ENCODE measurements at regions not wholly inside any gene's neighbourhood (a gene's known extent, or its start where the extent isn't known, plus 50 kb on each side); places are given as distances from the start of the nearest gene placed in this dataset.
"Not testable (repeated sequence)": the region's sequence is repeated elsewhere in the genome, so short reads cannot be mapped to it uniquely, and the experiment has no call there.

- DNase-seq: no peak
Measured at GRCh38 chr5:162811071-162811470, 626.3 kb upstream of the CCNG1 start.

DNA sequence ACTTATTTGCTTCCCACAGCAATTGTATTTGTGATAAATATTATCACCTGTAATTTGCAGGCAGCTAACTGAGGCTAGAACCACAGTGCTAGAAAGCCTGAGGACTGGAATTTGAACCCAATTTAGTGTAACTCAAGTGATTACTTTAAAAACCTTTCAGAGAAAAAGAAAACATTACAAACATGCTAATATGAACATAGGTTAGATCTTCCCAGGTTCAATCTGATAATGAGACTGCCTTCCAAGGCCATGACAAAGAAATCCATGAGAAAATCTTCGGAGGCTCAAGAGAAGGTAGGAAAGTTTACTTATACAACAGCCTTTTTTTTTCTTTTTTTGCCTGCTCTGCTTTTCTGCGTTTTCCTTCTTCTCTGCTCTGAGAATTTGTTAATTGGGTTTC, 620.6 kb upstream of the CCNG1 start:
- DNase-seq: no peak

- no peak for DNase-seq
Measured at GRCh38 chr5:162817364-162817763, 620.0 kb upstream of the CCNG1 start.

- not testable (repeated sequence) for DNase-seq
Measured at GRCh38 chr5:162821664-162822063, 615.7 kb upstream of the CCNG1 start.

- no peak for DNase-seq
Measured at GRCh38 chr5:162824360-162824759, 613.0 kb upstream of the CCNG1 start.

DNA sequence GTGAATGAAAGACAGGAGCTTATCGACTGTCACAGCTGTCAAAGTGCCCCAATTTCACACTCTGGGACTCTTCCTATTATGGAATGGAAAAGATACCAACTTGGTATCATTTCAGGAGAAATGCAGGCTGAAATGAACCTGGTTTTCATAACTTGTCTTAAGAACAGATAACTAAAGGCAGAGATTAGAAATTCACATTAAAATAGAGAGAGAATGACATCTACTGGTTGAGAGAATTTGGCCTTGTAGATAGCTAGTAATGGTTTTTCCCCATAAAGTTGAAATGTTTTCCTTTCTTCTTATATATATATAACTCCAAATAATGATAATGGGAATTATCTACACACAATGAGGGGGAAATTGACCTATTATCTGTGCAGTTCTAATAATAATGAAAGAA, 600.2 kb upstream of the CCNG1 start:
- no peak for DNase-seq

DNA sequence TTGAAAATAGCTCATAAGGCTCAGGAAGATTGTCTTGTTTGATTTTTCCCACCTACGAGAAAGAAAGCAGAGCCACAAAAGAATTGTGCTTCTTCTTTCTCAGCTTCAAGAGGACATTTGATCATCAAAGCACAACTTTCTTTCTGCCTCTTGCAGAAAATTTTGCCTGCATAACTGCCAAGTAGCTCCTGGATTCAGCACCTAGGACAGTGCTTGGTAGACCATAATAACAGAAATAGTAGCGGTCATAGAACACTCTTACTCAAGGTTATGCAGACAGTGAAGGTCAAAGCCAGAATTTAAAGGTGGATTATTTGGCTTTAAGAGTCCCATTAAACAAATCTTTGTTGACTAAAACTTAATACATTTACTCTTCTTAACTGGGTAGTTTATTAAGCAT, 594.7 kb upstream of the CCNG1 start:
- DNase-seq: no peak

GRCh38 chr5:162852134-162852533, 585.3 kb upstream of the CCNG1 start:
- DNase-seq: no peak

- no peak for DNase-seq
Measured at GRCh38 chr5:162858770-162859169, 578.6 kb upstream of the CCNG1 start.

- DNase-seq: no peak
Measured at GRCh38 chr5:162870966-162871365, 566.4 kb upstream of the CCNG1 start.

DNA sequence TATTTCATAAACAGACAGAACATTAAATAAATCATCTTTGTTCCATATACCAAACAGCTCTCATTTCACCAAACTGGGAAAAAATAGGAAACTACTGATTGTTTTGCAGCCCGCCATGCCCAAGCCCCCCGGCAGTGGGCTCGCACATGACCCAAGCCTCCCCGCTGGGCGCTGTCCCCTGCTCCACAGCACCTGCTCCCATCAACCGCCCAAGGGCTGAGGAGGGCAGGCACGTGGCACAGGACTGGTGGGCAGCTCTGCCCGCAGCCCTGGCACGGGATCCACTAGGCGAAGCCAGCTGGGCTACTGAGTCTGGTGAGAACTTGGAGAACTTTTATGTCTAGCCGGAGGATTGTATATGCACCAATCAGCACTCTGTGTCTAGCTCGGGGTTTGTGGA, 554.8 kb upstream of the CCNG1 start:
- DNase-seq: no peak

DNA sequence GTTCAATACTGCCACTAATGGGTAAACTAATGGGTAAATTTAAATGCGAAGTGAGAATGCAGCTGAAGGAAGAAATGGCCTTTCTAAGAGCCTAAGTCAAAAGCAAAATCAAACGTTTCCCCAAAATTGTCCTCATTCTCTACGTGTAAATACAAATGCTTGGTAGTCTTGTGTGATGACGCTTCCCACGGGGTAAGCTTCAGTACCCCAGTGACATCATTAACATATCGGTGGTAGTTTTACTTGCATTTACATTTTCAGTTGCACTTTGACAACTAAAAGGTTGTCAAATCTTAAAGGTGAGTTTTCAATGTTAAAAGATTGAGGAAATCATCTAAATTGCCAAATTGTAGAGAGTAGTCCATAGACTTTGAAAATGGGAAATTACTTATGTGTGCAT, 550.7 kb upstream of the CCNG1 start:
- DNase-seq: no peak

DNA sequence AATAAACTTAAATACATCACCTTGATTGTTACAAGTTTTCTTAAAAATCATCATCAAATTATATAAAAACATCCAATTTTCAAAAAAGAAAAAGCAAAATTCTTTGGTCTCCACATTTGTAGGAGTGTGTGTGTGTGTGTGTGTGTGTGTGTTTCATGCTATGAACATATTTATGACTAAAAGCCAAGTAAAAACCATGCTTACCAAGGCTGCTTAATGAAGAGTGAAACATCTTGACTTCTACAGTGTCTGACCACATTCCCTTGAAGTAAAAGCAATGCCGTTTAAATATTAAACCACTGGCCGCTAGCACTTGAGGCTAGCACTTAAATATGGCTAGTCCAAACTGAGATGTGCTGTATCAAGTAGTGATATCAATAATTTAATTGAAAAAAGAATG, 549.1 kb upstream of the CCNG1 start:
- no peak for DNase-seq

- no peak for DNase-seq
Measured at GRCh38 chr5:162911873-162912272, 525.5 kb upstream of the CCNG1 start.

DNA sequence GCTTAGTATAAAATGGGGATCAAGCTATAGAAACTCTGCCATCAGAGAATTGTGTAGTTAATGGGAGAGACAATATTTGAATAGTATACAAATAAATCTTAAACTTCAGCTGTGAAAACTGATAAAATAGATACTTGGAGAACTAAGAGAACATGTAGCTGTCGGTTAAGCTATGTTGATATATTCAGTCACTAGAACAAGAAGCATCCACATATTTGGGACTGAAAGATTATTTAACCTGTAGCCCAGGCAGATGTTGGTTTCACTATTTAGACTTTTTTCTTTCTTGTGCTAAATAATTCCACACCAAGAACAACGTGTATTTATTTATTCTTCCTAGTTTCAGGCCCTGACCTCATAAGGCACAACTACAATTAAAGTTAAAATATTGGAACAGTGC, 521.0 kb upstream of the CCNG1 start:
- no peak for DNase-seq

DNA sequence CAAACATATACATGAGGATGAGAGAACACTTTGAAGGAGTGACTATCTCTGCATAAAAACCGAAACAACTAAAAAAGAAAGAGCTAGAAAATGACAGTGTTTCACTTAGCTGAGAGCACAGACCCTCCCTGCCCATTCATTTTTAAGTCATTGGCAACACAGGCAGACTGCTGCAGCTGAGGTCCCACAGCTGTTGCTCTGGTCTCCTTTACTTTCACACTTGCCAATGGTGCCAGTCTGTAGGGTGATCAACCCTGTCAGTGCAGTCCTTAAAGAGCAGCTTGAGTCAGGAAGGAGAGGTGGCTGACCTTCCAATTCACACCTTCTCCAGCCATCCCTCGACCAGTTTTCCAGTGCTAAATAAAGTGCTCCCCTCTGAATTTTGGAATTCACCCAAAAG, 508.3 kb upstream of the CCNG1 start:
- no peak for DNase-seq

- DNase-seq: no peak
Measured at GRCh38 chr5:162931501-162931900, 505.9 kb upstream of the CCNG1 start.

- DNase-seq: no peak
Measured at GRCh38 chr5:162939991-162940390, 497.4 kb upstream of the CCNG1 start.

DNA sequence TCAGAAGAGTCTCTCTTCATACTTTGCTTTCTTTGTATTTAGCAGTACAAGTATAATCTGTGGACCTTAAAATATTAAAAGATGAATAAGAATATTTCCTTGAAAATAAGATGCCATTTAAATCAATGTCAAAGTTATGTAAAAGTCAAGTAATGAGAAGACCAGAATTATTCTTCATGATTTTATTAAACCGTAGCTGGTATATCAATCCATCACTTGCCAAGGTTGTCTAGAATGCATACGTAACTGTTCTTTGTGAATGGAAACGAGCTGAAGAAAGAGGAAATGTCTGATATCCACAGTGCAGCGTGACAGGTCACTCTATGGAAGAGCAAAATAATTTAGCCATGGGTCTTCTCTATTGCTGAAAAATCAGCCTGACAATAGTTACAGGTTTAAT, 488.7 kb upstream of the CCNG1 start:
- DNase-seq: no peak

DNA sequence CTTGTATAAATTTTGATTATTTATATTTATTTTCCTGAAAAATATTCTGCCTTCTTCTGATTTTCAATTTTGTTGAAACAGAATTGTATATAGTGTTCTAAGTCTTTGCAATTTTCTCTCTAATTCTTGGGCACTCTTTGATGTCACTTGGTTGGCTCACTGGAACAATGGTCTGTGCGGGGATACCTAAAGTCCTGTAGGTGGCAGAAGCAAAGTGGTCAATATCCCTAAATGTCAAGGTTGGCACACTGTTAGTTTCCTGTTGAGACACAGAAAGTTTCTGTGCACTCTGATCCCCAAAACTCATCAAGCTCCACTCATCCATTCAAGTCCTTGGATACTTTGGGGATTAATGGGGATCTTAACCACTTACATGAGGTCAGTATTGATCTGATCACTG, 480.8 kb upstream of the CCNG1 start:
- DNase-seq: no peak

DNA sequence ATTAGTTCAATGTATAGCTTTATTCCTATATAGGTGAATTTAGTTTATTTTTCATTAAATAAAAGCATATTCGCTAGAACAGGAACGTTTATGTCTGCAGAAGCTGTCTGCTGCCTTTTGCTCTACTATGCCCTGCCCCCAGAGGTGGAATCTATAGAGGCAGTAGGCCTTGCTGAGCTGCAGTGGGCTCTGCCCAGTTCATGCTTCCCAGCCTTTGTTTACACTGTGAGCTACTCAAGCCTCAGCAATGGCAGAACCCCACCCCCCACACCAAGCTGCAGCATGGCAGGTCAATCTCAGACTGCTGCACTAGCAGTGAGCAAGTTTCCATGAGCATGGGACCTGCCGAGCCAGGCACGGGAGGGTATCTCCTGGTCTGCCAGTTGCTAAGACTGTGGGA, 473.3 kb upstream of the CCNG1 start:
- not testable (repeated sequence) for DNase-seq

- DNase-seq: no peak
Measured at GRCh38 chr5:162990063-162990462, 447.3 kb upstream of the CCNG1 start.

GRCh38 chr5:162990856-162991497, 446.4 kb upstream of the CCNG1 start:
- DNase-seq: no peak

GRCh38 chr5:162995568-162995967, 441.8 kb upstream of the CCNG1 start:
- no peak for DNase-seq

DNA sequence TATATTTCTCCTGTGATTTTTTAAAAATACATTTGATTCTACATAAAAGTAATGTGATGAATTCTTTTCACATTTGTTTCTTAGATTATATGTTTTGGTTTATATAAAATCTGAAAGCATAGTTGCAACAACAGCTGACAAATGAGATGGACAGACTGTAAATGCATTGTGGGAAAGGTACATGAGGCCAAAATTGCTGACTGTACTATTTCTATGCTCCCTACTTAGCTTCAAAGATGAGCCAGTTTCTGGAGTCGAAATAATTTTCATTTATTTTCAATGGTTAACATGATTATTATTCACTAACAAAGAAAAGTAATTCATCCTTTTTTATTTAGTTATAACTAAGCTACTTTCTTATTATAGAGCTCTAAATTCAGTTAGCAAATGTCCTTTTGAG, 441.3 kb upstream of the CCNG1 start:
- DNase-seq: no peak

DNA sequence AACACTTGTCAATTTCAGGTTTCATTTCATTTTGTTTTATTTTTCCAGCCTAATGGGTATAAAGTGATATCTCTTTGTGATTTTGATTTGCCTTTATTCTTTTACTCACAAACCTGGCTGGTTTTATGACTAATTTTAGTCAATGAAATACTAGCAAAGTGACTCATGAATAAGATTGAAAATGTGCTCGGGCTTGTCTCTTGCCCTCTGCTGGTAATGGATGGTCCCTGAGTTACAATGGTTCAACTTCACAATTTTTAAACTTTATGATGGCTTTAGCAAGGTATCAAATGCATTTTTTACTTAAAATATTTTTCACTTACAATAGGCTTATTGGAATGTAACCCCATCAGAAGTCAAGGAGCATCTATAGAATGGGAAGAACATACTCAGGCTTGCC, 431.4 kb upstream of the CCNG1 start:
- DNase-seq: no peak

Data from CD4-positive, alpha-beta T cell treated with Interleukin-12 subunit alpha and Interleukin-12 subunit beta, for 1 hour (primary cell).